A673 (cell line): ENCODE measurements at regions not wholly inside any gene's neighbourhood (a gene's known extent, or its start where the extent isn't known, plus 50 kb on each side); places are given as distances from the start of the nearest gene placed in this dataset.

Source experiments
- EZH2 ChIP-seq: fragments of 200-600 bp; sonication (generic); IDR thresholded peaks from 2 replicates; pipeline ENCODE4 v1.6.1; 2017; ENCODE audit warnings: borderline replicate concordance, low read depth, mild to moderate bottlenecking, mixed read lengths, antibody characterized with exemption, low read length; ENCODE audit not compliant: poor library complexity, severe bottlenecking
- TF ChIP-seq, protein P1 (sequence below): fragments of 300-800, 200-600 bp; sonication (generic); conservative IDR thresholded peaks from 2 replicates; pipeline ENCODE4 v1.5.1; 2017; ENCODE audit warnings: low read depth, mild to moderate bottlenecking, antibody characterized with exemption, low read length, moderate library complexity, mixed read lengths

DNA sequence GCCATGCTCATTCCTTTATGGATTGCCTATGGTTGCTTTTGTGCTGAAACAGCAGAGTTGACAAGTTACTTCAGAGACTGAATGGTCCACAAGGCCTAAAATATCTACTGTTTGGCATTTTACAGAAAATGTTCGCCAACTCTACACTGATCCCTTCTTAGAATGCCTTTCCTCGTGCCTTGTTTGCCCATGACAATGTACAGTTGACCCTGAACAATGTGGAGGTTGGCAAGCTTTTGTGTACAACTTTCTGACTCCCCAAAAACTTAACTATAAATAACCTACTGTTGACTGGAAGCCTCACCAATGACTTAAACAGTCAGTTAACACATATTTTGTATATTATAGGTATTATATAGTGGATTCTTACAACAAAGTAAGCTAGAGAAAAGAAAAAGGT lies 361.4 kb downstream of the EPHA4 start:
- TF ChIP-seq, protein P1, sequence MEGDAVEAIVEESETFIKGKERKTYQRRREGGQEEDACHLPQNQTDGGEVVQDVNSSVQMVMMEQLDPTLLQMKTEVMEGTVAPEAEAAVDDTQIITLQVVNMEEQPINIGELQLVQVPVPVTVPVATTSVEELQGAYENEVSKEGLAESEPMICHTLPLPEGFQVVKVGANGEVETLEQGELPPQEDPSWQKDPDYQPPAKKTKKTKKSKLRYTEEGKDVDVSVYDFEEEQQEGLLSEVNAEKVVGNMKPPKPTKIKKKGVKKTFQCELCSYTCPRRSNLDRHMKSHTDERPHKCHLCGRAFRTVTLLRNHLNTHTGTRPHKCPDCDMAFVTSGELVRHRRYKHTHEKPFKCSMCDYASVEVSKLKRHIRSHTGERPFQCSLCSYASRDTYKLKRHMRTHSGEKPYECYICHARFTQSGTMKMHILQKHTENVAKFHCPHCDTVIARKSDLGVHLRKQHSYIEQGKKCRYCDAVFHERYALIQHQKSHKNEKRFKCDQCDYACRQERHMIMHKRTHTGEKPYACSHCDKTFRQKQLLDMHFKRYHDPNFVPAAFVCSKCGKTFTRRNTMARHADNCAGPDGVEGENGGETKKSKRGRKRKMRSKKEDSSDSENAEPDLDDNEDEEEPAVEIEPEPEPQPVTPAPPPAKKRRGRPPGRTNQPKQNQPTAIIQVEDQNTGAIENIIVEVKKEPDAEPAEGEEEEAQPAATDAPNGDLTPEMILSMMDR, result no peak
- no peak for TF ChIP-seq EZH2
